GM12875 (cell line): ENCODE measurements at regions not wholly inside any gene's neighbourhood (a gene's known extent, or its start where the extent isn't known, plus 50 kb on each side); places are given as distances from the start of the nearest gene placed in this dataset.

ENCODE experiments used
- H3K4me3 ChIP-seq: one replicate; pipeline ENCODE4 v1.5.1; 2011; ENCODE audit warnings: low read depth, low read length, control low read depth
- CTCF ChIP-seq: IDR thresholded peaks from 2 replicates; pipeline ENCODE4 v1.5.1; 2011; ENCODE audit warnings: low read depth, mild to moderate bottlenecking, control low read depth, inconsistent platforms, low read length, moderate library complexity, borderline replicate concordance; ENCODE audit not compliant: insufficient read depth

DNA sequence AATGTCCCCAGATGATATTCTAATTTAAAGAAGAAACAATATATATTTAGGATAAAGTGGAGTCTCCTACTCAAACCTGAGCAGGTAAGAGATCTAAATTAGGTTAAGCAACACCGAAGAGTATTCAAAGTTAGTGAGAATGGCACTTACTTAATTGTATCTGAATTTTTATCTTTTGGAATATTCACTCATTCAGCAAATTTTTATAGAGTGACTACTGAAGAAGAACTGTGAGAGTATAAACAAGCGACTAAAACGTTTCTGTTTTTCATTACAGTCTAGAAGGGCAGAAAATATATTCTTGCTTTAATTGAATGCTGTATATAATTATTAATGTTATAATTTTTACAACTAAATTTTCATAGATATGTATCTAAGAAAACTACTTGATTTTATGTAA is 567.7 kb upstream of the TBL1XR1 start:
- no peak overlapping the region for H3K4me3 ChIP-seq
- no peak for TF ChIP-seq CTCF

- no peak overlapping the region for H3K4me3 ChIP-seq
- no peak for TF ChIP-seq CTCF
These were observed 573.3 kb upstream of the TBL1XR1 start for GRCh38 chr3:177770383-177771230.

DNA sequence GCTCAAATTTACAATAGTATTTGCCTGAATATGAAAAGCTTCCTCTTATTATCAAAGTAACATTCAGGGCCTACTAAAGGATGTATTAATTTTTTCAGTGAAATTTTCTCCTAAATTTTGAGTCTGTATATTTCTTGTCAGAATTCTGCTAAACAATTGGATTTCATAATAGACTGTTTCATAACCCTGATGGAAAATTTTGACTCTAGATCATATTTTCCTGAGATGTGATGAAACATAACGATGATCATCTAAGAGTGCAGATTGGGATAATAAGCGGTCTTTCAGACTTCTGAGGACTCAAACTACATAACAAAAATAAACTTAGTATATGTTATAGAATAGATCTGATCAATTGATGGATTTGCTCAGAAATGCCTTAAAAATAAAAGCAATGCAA is 574.5 kb upstream of the TBL1XR1 start:
- TF ChIP-seq CTCF, result no peak
- H3K4me3 ChIP-seq, result no peak overlapping the region

DNA sequence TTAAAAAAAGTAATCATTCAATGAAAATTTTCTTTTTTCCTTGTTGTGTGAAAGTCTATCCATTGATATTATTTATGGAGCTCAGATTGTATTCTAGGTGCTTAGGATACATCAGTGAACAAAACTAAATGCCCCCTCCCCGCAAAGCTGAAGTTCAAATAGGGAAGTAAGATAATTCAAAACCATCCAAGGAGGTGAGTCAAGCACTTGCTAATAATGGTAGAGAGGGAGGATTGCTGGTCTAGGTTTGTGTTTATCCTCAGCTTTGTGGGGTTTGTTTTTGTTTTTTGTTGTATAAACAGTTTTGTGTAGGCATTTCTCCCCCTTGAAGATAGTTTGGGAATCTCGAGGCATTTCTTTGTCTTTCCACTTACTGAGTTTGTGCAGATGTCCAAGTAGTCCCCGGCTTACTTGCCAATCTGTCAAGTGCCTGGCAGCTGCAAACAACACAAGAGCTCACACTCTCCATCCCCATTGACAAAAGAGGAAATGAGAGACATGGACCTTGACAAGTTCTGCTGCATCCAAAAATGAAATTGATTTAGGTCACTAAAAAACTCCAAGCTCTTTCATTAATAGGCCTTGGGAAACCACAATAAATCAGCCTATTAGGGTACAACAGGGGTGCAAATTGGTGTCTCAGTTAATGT is 575.8 kb upstream of the TBL1XR1 start:
- TF ChIP-seq CTCF, result no peak
- no peak overlapping the region for H3K4me3 ChIP-seq

DNA sequence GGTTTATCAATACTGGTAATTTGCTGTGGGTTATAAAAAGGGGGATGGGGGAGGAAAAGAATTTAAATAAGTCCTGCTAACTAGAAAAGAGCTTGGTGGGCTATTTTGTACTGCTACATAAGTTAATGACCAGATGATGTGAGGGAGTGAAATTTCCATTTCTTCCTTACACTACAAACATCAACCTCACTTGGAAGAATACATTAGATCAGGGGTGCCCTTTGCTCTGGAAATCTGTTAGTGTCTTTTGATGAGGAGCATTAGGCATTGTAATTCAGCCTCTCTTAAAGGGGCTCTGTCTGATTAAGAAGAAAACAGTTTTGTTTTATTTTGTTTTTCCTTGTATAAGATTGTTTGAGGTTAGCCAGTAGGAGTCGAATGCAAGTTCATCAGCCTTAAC is 576.4 kb upstream of the TBL1XR1 start:
- no peak overlapping the region for H3K4me3 ChIP-seq
- TF ChIP-seq CTCF, result no peak

- H3K4me3 ChIP-seq, result no peak overlapping the region
- TF ChIP-seq CTCF, result no peak
These were observed 579.4 kb upstream of the TBL1XR1 start for GRCh38 chr3:177776661-177777101.

DNA sequence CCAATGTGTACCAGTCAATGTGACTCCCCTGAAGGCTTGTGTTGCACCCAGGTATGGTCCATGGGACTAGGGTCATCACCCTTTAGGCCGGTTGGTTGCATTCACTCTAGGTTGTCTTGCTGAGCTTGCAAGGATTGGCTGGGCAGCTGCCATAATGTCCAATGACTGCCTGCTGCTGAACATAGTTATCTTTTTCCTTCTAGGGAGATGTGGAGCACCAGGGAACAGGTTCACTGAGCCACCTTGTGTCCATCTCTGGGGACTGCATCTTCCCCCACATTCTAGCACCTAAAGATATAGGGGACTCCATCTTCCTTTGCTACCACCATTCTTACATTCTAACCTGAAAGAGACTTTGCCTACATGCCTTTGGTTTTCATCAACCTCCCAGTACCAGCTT is 580.4 kb upstream of the TBL1XR1 start:
- TF ChIP-seq CTCF, result peak; percentile 75
- no peak overlapping the region for H3K4me3 ChIP-seq
